C4-2B (cell line): ENCODE measurements at regions not wholly inside any gene's neighbourhood (a gene's known extent, or its start where the extent isn't known, plus 50 kb on each side); places are given as distances from the start of the nearest gene placed in this dataset.

Experiments used
- H3K27ac ChIP-seq: fragments of 450-650 bp; 2 replicates; pipeline ENCODE4 v1.5.1; 2017
- ZFX ChIP-seq: fragments of 450-650 bp; IDR thresholded peaks from 2 replicates; pipeline ENCODE4 v1.6.1; 2017
- TF ChIP-seq, protein P1 (sequence below): fragments of 450-650 bp; conservative IDR thresholded peaks from 2 replicates; pipeline ENCODE4 v1.5.1; 2017; ENCODE audit warnings: mild to moderate bottlenecking

DNA sequence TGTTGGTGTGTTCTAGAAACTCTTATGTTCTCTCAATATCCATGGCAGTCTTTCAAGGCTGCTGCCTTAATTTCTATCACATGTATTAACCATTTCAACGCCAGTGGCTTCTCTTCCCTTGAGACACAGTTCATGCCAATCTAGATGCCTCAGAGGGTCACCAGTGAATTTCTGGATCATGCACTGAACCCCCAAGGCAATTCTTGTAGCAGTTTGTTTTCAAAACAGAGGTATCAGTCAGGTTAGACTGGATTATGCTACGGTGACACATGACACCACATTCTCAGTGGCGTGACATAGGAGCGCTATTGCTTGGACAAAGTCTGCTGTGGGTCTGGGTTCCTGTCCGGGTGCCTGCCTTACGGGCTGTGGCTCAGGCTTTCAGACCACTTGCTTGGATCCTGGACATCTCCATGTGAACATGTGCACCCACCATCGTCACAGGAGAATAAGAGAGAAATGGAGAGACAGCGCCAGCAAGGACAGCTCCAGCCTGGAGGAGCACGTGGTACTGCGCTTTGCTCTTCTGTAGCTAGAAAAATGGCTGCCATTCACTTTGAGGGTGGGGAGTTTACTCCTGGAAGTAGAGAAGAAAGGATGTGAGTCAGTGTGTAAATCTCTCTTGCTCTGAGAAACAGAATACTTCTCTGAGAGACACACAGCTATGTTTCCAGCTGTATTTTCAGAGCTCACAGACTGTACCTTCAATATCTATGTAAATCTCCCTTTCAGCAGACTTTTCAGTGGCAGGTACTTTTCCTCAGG lies 329.3 kb upstream of the ADCY2 start:
- TF ChIP-seq ZFX = no peak
- TF ChIP-seq, protein P1, sequence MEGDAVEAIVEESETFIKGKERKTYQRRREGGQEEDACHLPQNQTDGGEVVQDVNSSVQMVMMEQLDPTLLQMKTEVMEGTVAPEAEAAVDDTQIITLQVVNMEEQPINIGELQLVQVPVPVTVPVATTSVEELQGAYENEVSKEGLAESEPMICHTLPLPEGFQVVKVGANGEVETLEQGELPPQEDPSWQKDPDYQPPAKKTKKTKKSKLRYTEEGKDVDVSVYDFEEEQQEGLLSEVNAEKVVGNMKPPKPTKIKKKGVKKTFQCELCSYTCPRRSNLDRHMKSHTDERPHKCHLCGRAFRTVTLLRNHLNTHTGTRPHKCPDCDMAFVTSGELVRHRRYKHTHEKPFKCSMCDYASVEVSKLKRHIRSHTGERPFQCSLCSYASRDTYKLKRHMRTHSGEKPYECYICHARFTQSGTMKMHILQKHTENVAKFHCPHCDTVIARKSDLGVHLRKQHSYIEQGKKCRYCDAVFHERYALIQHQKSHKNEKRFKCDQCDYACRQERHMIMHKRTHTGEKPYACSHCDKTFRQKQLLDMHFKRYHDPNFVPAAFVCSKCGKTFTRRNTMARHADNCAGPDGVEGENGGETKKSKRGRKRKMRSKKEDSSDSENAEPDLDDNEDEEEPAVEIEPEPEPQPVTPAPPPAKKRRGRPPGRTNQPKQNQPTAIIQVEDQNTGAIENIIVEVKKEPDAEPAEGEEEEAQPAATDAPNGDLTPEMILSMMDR = no peak
- H3K27ac ChIP-seq = no peak overlapping the region

DNA sequence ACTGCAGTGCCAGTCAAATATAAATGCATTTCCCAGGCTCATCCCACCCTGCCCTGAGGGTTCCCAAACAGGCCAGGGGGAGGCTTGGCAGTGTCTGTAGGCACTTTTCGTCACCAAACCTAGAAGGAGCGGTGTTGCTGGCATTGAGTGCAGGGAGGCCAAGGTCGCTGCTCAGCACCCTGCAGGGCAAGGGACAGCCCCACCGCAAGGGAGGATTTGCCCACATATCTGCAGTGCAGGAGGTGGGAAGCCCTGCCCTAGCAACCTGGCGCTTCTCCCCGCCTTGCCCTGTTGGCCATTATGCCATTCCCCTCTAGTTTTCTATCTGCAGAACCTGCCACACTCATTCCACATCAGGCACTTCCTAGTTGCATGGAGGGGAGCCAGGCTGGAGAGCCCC lies 327.8 kb upstream of the ADCY2 start:
- TF ChIP-seq, protein P1 = no peak
- no peak for TF ChIP-seq ZFX
- H3K27ac ChIP-seq = no peak overlapping the region

DNA sequence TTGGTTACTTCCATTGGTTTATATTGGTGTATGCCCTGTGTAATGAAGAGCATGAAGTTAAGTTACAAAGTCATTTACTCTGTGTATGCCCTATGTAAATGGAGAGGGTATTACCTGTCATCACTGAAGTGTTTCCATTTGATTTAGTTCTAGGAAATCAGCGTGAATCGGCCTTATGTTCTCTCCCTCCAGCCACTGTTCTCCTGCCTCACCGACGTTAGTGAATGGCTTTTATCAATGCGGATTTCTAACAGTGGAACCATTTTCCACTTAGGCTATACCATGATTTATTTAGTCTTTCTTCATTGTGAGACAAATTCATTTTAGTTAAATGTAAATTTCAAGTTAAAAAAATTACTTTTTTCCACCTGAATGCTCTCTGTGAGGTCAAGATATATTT lies 327.0 kb upstream of the ADCY2 start:
- H3K27ac ChIP-seq = no peak overlapping the region
- no peak for TF ChIP-seq ZFX
- TF ChIP-seq, protein P1 = no peak

DNA sequence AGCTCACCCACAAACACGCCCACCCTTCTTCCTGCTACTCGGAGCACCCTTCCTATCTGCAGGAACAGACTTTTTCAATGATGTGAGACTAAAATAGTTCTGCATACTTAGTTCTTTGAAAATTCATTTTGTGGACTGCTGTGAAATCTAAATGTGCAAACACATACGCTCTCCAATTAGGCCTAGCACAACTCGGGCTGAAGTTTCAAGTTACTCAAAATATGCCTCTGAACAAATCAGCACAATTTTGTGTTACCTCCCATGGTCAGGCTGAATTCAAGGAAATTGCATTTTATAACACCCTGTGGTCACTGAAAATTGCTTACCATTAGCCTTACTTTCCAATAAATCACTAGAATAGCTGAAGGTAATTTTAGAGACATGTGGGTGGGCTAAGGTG lies 323.8 kb upstream of the ADCY2 start:
- H3K27ac ChIP-seq = no peak overlapping the region
- TF ChIP-seq, protein P1 = no peak
- TF ChIP-seq ZFX = no peak

DNA sequence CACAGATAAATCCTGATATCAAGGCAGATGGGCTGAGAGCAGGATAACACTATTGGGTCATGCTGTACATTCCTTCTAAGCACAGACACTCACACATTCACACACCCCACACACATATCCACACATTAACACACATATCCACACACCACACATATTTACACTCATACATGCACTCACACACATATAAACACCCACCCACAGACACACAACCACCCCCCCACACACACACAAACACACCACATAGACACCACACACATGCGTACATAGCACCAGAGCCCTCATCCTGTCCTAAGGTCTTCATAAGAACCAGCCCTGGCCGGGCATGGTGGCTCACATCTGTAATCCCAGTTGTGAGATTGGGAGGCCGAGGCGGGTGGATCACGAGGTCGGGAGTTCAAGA lies 322.3 kb upstream of the ADCY2 start:
- H3K27ac ChIP-seq = no peak overlapping the region
- TF ChIP-seq, protein P1 = no peak
- no peak for TF ChIP-seq ZFX

DNA sequence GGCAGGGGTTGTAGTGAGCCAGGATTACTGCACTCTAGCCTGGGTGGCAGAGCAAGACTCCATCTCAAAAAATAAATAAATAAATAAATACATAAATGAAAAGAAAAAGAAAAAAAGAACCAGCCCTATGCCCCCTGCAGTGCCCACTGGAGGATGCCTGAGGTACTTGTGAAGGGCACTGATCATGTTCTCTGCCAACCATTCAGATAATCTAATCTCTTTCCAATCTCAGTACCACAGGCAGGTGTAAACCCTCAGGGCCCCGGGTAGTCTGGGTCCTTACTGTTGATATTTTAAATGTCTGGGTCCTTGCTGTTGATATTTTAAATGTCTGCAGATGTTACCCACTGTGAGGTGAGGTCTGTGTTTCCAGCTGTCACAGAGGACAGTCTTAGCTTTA lies 321.8 kb upstream of the ADCY2 start:
- H3K27ac ChIP-seq = no peak overlapping the region
- TF ChIP-seq, protein P1 = peak; percentile 2; the same call in 1 of the 2 replicates
- no peak for TF ChIP-seq ZFX

DNA sequence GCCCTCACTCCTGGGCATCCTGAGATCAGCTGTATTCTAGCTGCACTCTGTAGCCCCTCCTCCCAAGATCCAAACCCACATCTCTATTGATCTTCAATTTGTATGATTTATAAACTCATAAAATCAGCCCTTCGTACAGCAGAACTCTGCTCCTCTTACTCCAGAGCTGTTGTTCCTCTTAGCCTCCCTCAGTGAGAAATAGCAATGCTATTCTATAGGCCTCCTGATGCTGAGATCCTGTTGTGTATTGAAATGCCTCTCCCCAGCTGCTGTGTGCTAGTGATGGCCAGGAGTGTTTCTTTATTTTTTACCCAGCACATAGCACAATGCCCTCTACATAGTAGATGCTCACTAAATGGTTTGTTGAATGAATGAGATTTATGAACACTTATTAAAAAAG lies 320.5 kb upstream of the ADCY2 start:
- H3K27ac ChIP-seq = no peak overlapping the region
- no peak for TF ChIP-seq ZFX
- TF ChIP-seq, protein P1 = no peak
